K562 (cell line): ENCODE measurements at regions not wholly inside any gene's neighbourhood (a gene's known extent, or its start where the extent isn't known, plus 50 kb on each side); places are given as distances from the start of the nearest gene placed in this dataset.

Source experiments
- ATAC-seq: fragments of 200-7000 bp; cut with Tn5 transposase; 3 replicates; pipeline ENCODE4 v1.9.1; 2020; ENCODE audit warnings: moderate library complexity
- BruUV-seq: library from RNA; stranded (reverse); fragments of 400-500 nt; replicated peaks from 2 replicates; lab custom pipeline; 2021; lab: Mats Ljungman, UMichigan
- CTCF ChIA-PET: fragments of 300-600 bp; formaldehyde crosslinking; extraction: SDS; loops from one replicate; lab custom pipeline; 2021; ENCODE audit warnings: low intra/inter-chr PET ratio; lab: Yijun Ruan, JAX
- POLR2A ChIA-PET: fragments of 300-600, 350-650 bp; sonication (Branson Sonifier 250); formaldehyde crosslinking; extraction: SDS; loops from one replicate; lab custom pipeline; 2021; ENCODE audit warnings: antibody characterized with exemption, inconsistent platforms; lab: Yijun Ruan, JAX
- DNase-seq, 4 experiments: peaks; one replicate each; pipeline versions ENCODE4 v3.0.0 to v3.0.0-alpha.2; 2011 to 2018; ENCODE audit warnings: low spot score in 3 of 4, mixed read lengths in 3 of 4; ENCODE audit errors: extremely low read depth in 1 of 4
- FAIRE-seq: peaks from 2 replicates; lab custom pipeline; 2011; peaks lifted over from hg19 to GRCh38; lab: Jason Lieb, UNC
- H2AFZ ChIP-seq: 2 replicates; pipeline ENCODE4 v1.6.0; 2011; ENCODE audit warnings: low read depth, low read length, control low read depth, inconsistent platforms
- H3K27ac ChIP-seq: fragments of 200-600 bp; 3 replicates; pipeline ENCODE4 v1.8.0; 2011; ENCODE audit warnings: low read depth, mild to moderate bottlenecking, control low read depth, inconsistent platforms, low read length, moderate library complexity, mixed read lengths; ENCODE audit errors: extremely low read depth
- H3K27me3 ChIP-seq, 2 experiments: fragments of 300-600 bp in 1 of 2; 2 replicates in 1 of 2; 3 replicates in 1 of 2; pipeline versions ENCODE4 v1.6.0 to v1.8.0; 2011; ENCODE audit warnings: inconsistent platforms in 2 of 2, low read length in 2 of 2, mild to moderate bottlenecking in 1 of 2, mixed read lengths in 1 of 2, moderate library complexity in 1 of 2; ENCODE audit not compliant: control insufficient read depth in 2 of 2, insufficient read depth in 2 of 2
- H3K36me3 ChIP-seq: fragments of 300-600 bp; 3 replicates; pipeline ENCODE4 v1.8.0; 2011; ENCODE audit warnings: mild to moderate bottlenecking, low read length, inconsistent platforms; ENCODE audit not compliant: control insufficient read depth, insufficient read depth
- H3K4me1 ChIP-seq, 2 experiments: fragments of 200-600 bp in 1 of 2; replicated peaks in 1 of 2; 2 replicates in 1 of 2; 3 replicates in 1 of 2; pipeline versions ENCODE4 v1.5.1 to v1.8.0; 2011; ENCODE audit warnings: inconsistent platforms in 2 of 2, low read length in 2 of 2, mild to moderate bottlenecking in 1 of 2, mixed read lengths in 1 of 2, moderate library complexity in 1 of 2; ENCODE audit not compliant: control insufficient read depth in 2 of 2, insufficient read depth in 2 of 2
- H3K4me2 ChIP-seq: 2 replicates; pipeline ENCODE4 v1.6.1; 2011; ENCODE audit warnings: low read length, control low read depth, inconsistent platforms, mixed read lengths; ENCODE audit not compliant: insufficient read depth
- H3K4me3 ChIP-seq: fragments of 200-600 bp; sonication (generic), shearing (Covaris generic); 2 replicates; pipeline ENCODE4 v1.5.1; 2016; ENCODE audit warnings: control low read depth, inconsistent platforms
- H3K79me2 ChIP-seq: fragments of 200-600 bp; 3 replicates; pipeline ENCODE4 v1.8.0; 2011; ENCODE audit warnings: low read length, inconsistent platforms; ENCODE audit not compliant: control insufficient read depth, insufficient read depth
- H3K9ac ChIP-seq, 2 experiments: 2 replicates each; pipeline versions ENCODE4 v1.6.0 to v1.6.1; 2011; ENCODE audit warnings: low read depth in 2 of 2, low read length in 2 of 2, control low read depth in 1 of 2, inconsistent platforms in 1 of 2, mild to moderate bottlenecking in 1 of 2, mixed read lengths in 1 of 2; ENCODE audit not compliant: insufficient read depth in 1 of 2
- H3K9me1 ChIP-seq: one replicate; pipeline ENCODE4 v1.6.0; 2011; ENCODE audit warnings: inconsistent platforms, mild to moderate bottlenecking, low read length, moderate library complexity; ENCODE audit not compliant: control insufficient read depth, insufficient read depth
- H3K9me3 ChIP-seq: replicated peaks from 2 replicates; pipeline ENCODE4 v1.5.1; 2011; ENCODE audit warnings: low read depth, low read length, inconsistent platforms; ENCODE audit not compliant: control insufficient read depth, insufficient read depth
- H4K20me1 ChIP-seq: replicated peaks from 2 replicates; pipeline ENCODE4 v1.6.1; 2011; ENCODE audit warnings: low read length, inconsistent platforms, mixed read lengths; ENCODE audit not compliant: control insufficient read depth, insufficient read depth
- ARHGAP35 ChIP-seq: fragments of 450-650 bp; IDR thresholded peaks from 2 replicates; pipeline ENCODE4 v1.6.1; 2018; ENCODE audit not compliant: partially characterized antibody
- BCLAF1 ChIP-seq, 2 experiments: fragments of 450-650 bp in 1 of 2; IDR thresholded peaks; 2 replicates each; pipeline ENCODE4 v1.6.1; 2011 to 2017; ENCODE audit warnings: low read depth in 2 of 2, antibody characterized with exemption in 1 of 2, borderline replicate concordance in 1 of 2, low read length in 1 of 2, mild to moderate bottlenecking in 1 of 2, mixed read lengths in 1 of 2; ENCODE audit not compliant: control insufficient read depth in 1 of 2
- CTCFL ChIP-seq: IDR thresholded peaks from 2 replicates; pipeline ENCODE4 v1.6.1; 2011; ENCODE audit warnings: borderline replicate concordance, low read depth, mild to moderate bottlenecking, moderate library complexity, low read length; ENCODE audit not compliant: insufficient read depth, poor library complexity, severe bottlenecking
- KAT7 ChIP-seq: sonication (generic); formaldehyde crosslinking; IDR thresholded peaks from 2 replicates; pipeline ENCODE4 v1.8.0; 2022; ENCODE audit warnings: missing genetic modification reagents, mild to moderate bottlenecking, borderline replicate concordance
- MTA3 ChIP-seq: fragments of 450-650 bp; formaldehyde crosslinking; IDR thresholded peaks from 2 replicates; pipeline ENCODE4 v1.6.1; 2017; ENCODE audit warnings: mild to moderate bottlenecking, borderline replicate concordance
- NONO ChIP-seq, 2 experiments: fragments of 200-400 bp in 1 of 2; fragments of 450-650 bp in 1 of 2; formaldehyde crosslinking in 1 of 2; IDR thresholded peaks; 2 replicates each; pipeline ENCODE4 v1.6.1; 2017; ENCODE audit warnings: low read depth in 2 of 2, mild to moderate bottlenecking in 2 of 2, moderate library complexity in 2 of 2, low read length in 1 of 2
- PATZ1 ChIP-seq: fragments of 250-450 bp; sonication (Bioruptor Pico); IDR thresholded peaks from 2 replicates; pipeline ENCODE4 v1.5.0; 2020; ENCODE audit warnings: mild to moderate bottlenecking, borderline replicate concordance
- PTRF ChIP-seq: fragments of 450-650 bp; IDR thresholded peaks from 2 replicates; pipeline ENCODE4 v1.6.1; 2016; ENCODE audit warnings: mild to moderate bottlenecking, missing genetic modification characterization, missing compliant biosample characterization
- RNF2 ChIP-seq: sonication (generic); IDR thresholded peaks from 2 replicates; pipeline ENCODE4 v1.6.1; 2016
- XRCC5 ChIP-seq: fragments of 200-400 bp; formaldehyde crosslinking; IDR thresholded peaks from 2 replicates; pipeline ENCODE4 v1.6.1; 2017; ENCODE audit warnings: low read depth, mild to moderate bottlenecking, low read length
- ZNF121 ChIP-seq: sonication (generic); formaldehyde crosslinking; conservative IDR thresholded peaks from 2 replicates; pipeline ENCODE4 v1.8.0; 2022; ENCODE audit warnings: missing genetic modification reagents
- ZNF263 ChIP-seq: sonication (generic); formaldehyde crosslinking; IDR thresholded peaks from 2 replicates; pipeline ENCODE4 v1.8.0; 2022; ENCODE audit warnings: mild to moderate bottlenecking, missing genetic modification reagents, borderline replicate concordance
- ZNF655 ChIP-seq: fragments of 250-450 bp; sonication (Bioruptor Pico); IDR thresholded peaks from 2 replicates; pipeline ENCODE4 v1.5.0; 2021
- ZNF76 ChIP-seq: fragments of 250-450 bp; sonication (Bioruptor Pico); IDR thresholded peaks from 2 replicates; pipeline ENCODE4 v1.4.0; 2020; ENCODE audit warnings: mild to moderate bottlenecking, moderate library complexity, borderline replicate concordance
- WGBS: fragments of 100-300 bp; shearing (Covaris generic); methylation state at CpG from one replicate; pipeline ENCODE4 v1.1.6; 2016; ENCODE audit warnings: low coverage, mixed read lengths; ENCODE audit not compliant: insufficient coverage; ENCODE audit errors: missing lambda C conversion rate; 5-methylcytosine and 5-hydroxymethylcytosine counted together
- in situ Hi-C: fragments of 300-500 bp; cut with MboI; formaldehyde crosslinking; loops from 4 replicates; pipeline ENCODE4 v1.15.0; 2018; ENCODE audit warnings: inconsistent platforms, mixed read lengths
- intact Hi-C: fragments of 100-400 bp; cut with micrococcal nuclease; formaldehyde crosslinking; loops from 2 replicates; pipeline ENCODE4 v1.14.2; 2022

- peaks cover 3 to 16% of the 10 kb centered on the region in 2 experiments; a peak in 3 of 5 replicates for H3K4me1 ChIP-seq
- peaks cover 0 to 29% of the 10 kb centered on the region in 2 experiments; a peak in 2 of 5 replicates for H3K27me3 ChIP-seq
- no peak for FAIRE-seq
- H3K9me3 ChIP-seq, result no peaks in the 10 kb centered on the region
- intact Hi-C loops, result no loop called here
- no peak for DNase-seq
- 0% methylated on average over 3 of the region's 3 CpGs for WGBS
- H3K36me3 ChIP-seq, result no peaks in the 10 kb centered on the region
- ChIA-PET POLR2A (interaction anchor here (0.6 kb wide), 1 partner anchor 18 kb away, joined by 3 read pairs; no protein-coding TSS in a partner anchor), CTCF (no interaction called here)
- no peak overlapping the region for H3K4me3 ChIP-seq
- no peak overlapping the region for H3K9ac ChIP-seq
- no peak overlapping the region for H2AFZ ChIP-seq
- peaks cover 10% of the 10 kb centered on the region for H4K20me1 ChIP-seq
- no TSS peak for BruUV-seq
- ATAC-seq, result no peak
- H3K79me2 ChIP-seq, result no peaks in the 10 kb centered on the region
- in situ Hi-C loops, result no loop called here
- H3K27ac ChIP-seq, result no peak overlapping the region
- no peak overlapping the region for H3K4me2 ChIP-seq
- H3K9me1 ChIP-seq, result no peaks in the 10 kb centered on the region
- TF ChIP-seq XRCC5, result no peak
- no peak for TF ChIP-seq CTCFL
- no peak for TF ChIP-seq ZNF655 (CRISPR knock-in tag)
- no peak for TF ChIP-seq RNF2
- no peak for TF ChIP-seq ZNF121
- no peak for TF ChIP-seq PTRF (tag)
- TF ChIP-seq NONO (IDR thresholded peaks at IDR 0.05; ENCODE audit: low read depth in 2 of 2, low read length in 1 of 2), result no peak
- no peak for TF ChIP-seq ZNF76
- TF ChIP-seq PATZ1 (CRISPR knock-in tag), result no peak
- TF ChIP-seq ARHGAP35, result no peak
- TF ChIP-seq BCLAF1 (IDR thresholded peaks at IDR 0.05; ENCODE audit: borderline replicate concordance in 1 of 2, control insufficient read depth in 1 of 2, low read depth in 2 of 2, low read length in 1 of 2), result no peak
- TF ChIP-seq KAT7 (CRISPR knock-in tag), result no peak
- no peak for TF ChIP-seq ZNF263 (CRISPR knock-in tag)
- TF ChIP-seq MTA3, result no peak
These were observed 449.1 kb downstream of the PTPRU start for GRCh38 chr1:29685387-29685786.
